Osteocyte (in vitro differentiated cells): ENCODE measurements at regions not wholly inside any gene's neighbourhood (a gene's known extent, or its start where the extent isn't known, plus 50 kb on each side); places are given as distances from the start of the nearest gene placed in this dataset.

Experiments
- DNase-seq: peaks from one replicate; pipeline ENCODE4 v3.0.0; 2021; ENCODE audit warnings: mixed read lengths; ENCODE audit not compliant: unreplicated experiment; ENCODE audit errors: extremely low spot score
- H3K27ac Mint-ChIP-seq: one replicate; pipeline ENCODE4 v1.8.0; 2021; ENCODE audit warnings: mild to moderate bottlenecking, mixed read lengths; ENCODE audit not compliant: unreplicated experiment
- H3K27me3 Mint-ChIP-seq: one replicate; pipeline ENCODE4 v1.8.0; 2021; ENCODE audit warnings: mixed read lengths; ENCODE audit not compliant: unreplicated experiment
- H3K36me3 Mint-ChIP-seq: one replicate; pipeline ENCODE4 v1.8.0; 2021; ENCODE audit warnings: mixed read lengths; ENCODE audit not compliant: unreplicated experiment
- H3K4me1 Mint-ChIP-seq: one replicate; pipeline ENCODE4 v1.8.0; 2021; ENCODE audit warnings: mixed read lengths; ENCODE audit not compliant: unreplicated experiment
- H3K4me3 Mint-ChIP-seq: one replicate; pipeline ENCODE4 v1.8.0; 2021; ENCODE audit warnings: mild to moderate bottlenecking, moderate library complexity, mixed read lengths; ENCODE audit not compliant: unreplicated experiment
- H3K9me3 Mint-ChIP-seq: one replicate; pipeline ENCODE4 v1.8.0; 2021; ENCODE audit warnings: mixed read lengths; ENCODE audit not compliant: unreplicated experiment
- TF ChIP-seq, protein P1 (sequence below): fragments of 200-600 bp; sonication (generic); IDR thresholded peaks from 2 replicates; pipeline ENCODE4 v1.5.0; 2021; ENCODE audit warnings: antibody characterized with exemption, mild to moderate bottlenecking, moderate library complexity

DNA sequence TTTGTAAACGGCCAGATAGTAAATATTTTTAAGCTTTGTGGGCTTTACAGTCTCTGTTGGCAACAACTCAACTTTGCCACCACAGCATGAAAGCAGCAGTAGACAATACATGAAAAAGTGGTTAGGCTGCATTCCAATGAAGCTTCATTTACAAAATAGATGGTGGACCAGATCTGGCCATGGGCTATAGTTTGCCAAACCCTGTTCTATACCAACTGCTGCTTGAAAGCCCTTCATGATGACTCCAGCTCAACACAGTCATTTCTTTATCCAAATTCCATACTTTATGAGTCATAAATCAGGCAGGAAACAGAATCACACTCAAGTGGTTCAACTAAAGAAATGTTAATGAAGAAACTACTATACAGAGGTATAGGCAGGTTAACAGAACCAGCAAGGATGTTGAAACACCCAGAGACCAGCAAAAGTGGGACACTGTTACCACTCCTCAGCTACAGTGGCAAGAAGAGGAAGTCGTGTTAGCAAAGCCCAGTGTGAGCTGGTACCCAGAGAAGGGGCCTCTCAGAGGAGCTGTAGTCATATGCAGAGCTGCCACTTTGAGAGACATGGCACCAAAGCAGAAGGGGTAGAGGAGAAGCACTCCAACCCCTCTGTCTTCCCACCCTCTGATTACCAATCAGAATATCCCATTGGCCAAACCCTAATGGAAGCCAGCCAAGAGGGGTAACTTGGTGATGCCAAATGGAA, 72.5 kb downstream of the PRLHR start:
- DNase-seq = no peak
- H3K9me3 Mint-ChIP-seq = peaks cover 9% of the 10 kb centered on the region
- no peaks in the 10 kb centered on the region for H3K4me1 Mint-ChIP-seq
- no peaks in the 10 kb centered on the region for H3K27me3 Mint-ChIP-seq
- H3K4me3 Mint-ChIP-seq = no peak overlapping the region
- H3K27ac Mint-ChIP-seq = no peak overlapping the region
- TF ChIP-seq, protein P1, sequence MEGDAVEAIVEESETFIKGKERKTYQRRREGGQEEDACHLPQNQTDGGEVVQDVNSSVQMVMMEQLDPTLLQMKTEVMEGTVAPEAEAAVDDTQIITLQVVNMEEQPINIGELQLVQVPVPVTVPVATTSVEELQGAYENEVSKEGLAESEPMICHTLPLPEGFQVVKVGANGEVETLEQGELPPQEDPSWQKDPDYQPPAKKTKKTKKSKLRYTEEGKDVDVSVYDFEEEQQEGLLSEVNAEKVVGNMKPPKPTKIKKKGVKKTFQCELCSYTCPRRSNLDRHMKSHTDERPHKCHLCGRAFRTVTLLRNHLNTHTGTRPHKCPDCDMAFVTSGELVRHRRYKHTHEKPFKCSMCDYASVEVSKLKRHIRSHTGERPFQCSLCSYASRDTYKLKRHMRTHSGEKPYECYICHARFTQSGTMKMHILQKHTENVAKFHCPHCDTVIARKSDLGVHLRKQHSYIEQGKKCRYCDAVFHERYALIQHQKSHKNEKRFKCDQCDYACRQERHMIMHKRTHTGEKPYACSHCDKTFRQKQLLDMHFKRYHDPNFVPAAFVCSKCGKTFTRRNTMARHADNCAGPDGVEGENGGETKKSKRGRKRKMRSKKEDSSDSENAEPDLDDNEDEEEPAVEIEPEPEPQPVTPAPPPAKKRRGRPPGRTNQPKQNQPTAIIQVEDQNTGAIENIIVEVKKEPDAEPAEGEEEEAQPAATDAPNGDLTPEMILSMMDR = no peak
- H3K36me3 Mint-ChIP-seq = no peaks in the 10 kb centered on the region

DNA sequence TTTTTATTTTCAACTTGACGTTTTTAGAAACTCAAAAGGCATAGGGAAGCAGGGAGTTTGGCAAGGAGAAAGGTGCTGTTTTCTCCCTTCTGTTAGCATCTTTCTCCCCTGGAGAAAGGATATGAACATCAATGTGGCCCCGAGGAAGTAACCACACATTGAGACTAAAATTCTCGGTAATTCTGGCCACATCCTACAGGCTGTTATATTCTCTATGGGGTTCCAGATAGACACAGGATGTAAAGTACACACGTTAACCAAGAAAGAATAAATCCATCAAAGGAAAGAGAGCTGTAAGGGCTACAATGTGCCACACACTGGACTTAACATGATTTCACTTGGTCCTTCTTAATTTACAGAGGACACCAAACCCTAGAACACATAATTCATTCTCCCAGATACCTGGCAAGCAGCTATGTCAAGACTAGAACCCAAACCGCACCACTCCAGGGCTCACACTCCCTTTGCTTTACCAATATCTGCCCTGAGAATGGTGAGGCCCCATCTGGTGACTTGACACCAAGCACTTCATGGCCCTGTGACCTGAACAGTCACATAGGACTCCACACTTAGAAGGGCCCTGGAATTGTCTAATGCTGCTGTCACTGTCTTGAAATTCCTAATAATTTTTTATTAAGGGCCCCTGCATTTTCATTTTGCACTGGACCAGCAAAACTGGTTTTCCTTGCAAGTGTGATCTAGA, 73.9 kb downstream of the PRLHR start:
- Mint-ChIP-seq H3K27me3 (no peaks in the 10 kb centered on the region), H3K4me3 (no peak overlapping the region), H3K27ac (no peak overlapping the region), H3K4me1 (no peaks in the 10 kb centered on the region), H3K36me3 (no peaks in the 10 kb centered on the region), H3K9me3 (peaks cover 9% of the 10 kb centered on the region)
- no peak for DNase-seq
- TF ChIP-seq, protein P1 = no peak

DNA sequence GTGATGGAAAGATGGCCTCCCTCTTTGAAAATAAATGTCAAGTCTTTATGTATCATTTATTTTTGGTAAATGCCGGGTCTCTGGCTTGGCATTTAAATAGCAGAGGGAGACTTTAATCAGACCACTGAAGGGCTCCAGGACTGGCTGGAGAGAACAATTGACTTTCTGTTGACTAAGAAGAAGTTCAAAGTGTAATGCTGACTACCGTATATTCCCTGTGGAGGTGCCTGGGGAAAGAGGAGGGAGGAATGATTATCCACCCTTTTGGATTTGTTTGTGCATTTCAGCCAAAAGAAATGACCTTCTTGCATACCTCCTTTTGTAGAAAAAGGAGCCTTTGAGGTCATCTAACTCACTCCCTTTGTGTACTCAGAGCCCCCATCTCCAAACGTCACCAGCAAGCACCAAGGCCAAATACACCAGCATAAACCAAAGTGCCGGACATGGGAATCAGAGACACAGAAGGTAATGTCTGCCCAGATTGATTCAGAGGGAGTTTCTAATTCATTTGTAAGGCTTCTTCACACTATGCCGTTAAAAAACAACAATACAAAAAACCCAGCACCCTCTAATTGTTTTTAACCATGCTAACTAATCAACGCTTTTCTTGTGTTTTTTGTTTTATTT, 75.2 kb downstream of the PRLHR start:
- Mint-ChIP-seq H3K36me3 (no peaks in the 10 kb centered on the region), H3K9me3 (peaks cover 8% of the 10 kb centered on the region), H3K4me1 (no peaks in the 10 kb centered on the region), H3K27me3 (no peaks in the 10 kb centered on the region), H3K4me3 (no peak overlapping the region), H3K27ac (no peak overlapping the region)
- peak; percentile 17 for DNase-seq
- TF ChIP-seq, protein P1 = no peak

DNA sequence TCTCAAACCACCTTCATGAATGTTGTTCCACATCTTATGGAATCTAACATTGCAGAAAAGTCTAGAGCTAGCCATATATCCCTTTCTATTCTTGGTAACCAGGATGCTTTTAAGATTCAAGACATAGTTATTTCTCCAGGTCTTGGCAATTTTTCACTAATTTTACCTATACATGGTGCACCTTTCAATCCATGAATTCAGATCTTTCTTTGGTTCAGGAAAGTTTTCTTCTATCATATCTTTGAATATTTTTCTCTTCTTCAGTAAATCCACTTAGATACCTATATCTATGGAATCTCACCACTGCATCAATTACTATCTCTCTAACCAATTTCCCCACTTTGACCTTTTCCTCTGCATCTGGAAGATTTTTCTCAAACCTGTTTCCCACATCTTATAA, 77.4 kb downstream of the PRLHR start:
- H3K9me3 Mint-ChIP-seq = peaks cover 8% of the 10 kb centered on the region
- no peaks in the 10 kb centered on the region for H3K4me1 Mint-ChIP-seq
- no peaks in the 10 kb centered on the region for H3K27me3 Mint-ChIP-seq
- H3K36me3 Mint-ChIP-seq = no peaks in the 10 kb centered on the region
- no peak overlapping the region for H3K4me3 Mint-ChIP-seq
- TF ChIP-seq, protein P1 = no peak
- H3K27ac Mint-ChIP-seq = no peak overlapping the region
- no peak for DNase-seq

DNA sequence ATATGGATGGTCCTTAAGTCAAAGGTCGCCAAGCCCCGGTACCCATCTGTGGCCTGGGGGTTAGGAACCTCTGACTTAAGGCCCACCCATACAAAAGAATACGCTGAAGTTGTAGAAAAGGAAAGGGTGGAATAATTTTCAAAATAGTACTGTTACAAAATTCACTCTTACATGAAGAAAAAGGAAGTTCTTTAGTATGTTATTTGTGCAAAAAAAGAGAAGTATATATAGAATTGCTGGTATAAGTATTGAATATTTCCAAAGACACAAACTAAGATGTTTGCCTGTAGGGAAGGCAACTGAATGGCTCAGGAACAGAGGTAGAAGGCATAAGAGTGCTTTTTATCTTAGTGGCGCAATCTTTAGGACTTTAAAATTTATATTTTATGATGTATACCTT, 78.7 kb downstream of the PRLHR start:
- H3K4me3 Mint-ChIP-seq = no peak overlapping the region
- H3K27me3 Mint-ChIP-seq = no peaks in the 10 kb centered on the region

More for the DNA sequence above, 78.7 kb downstream of the PRLHR start:
- DNase-seq = no peak
- TF ChIP-seq, protein P1 = no peak
- Mint-ChIP-seq H3K36me3 (no peaks in the 10 kb centered on the region), H3K27ac (no peak overlapping the region), H3K9me3 (peaks cover 8% of the 10 kb centered on the region), H3K4me1 (no peaks in the 10 kb centered on the region)
